Cardiac muscle cell (in vitro differentiated cells and primary cell): ENCODE measurements at regions not wholly inside any gene's neighbourhood (a gene's known extent, or its start where the extent isn't known, plus 50 kb on each side); places are given as distances from the start of the nearest gene placed in this dataset.

Source experiments
- DNase-seq, 2 donors: peaks; one replicate each; pipeline versions ENCODE4 v3.0.0 to v3.0.0-alpha.2; 2010 to 2017; ENCODE audit warnings: low read depth in 1 of 2, low spot score in 1 of 2
- H3K27ac ChIP-seq: fragments of 200-600 bp; sonication (generic); 2 replicates; pipeline ENCODE4 v1.5.1; 2016
- H3K27me3 ChIP-seq: fragments of 200-600 bp; sonication (generic); 2 replicates; pipeline ENCODE4 v1.6.0; 2016; ENCODE audit warnings: control low read depth
- H3K36me3 ChIP-seq: fragments of 200-600 bp; sonication (generic); 2 replicates; pipeline ENCODE4 v1.5.1; 2016; ENCODE audit warnings: control low read depth
- H3K4me1 ChIP-seq: fragments of 200-600 bp; sonication (generic); 2 replicates; pipeline ENCODE4 v1.8.1; 2017; ENCODE audit warnings: low read depth, mild to moderate bottlenecking, mixed run types
- H3K4me3 ChIP-seq: fragments of 200-600 bp; sonication (generic); 2 replicates; pipeline ENCODE4 v1.5.1; 2016; ENCODE audit warnings: mild to moderate bottlenecking
- H3K9me3 ChIP-seq: fragments of 200-600 bp; sonication (generic); 2 replicates; pipeline ENCODE4 v1.5.1; 2017; ENCODE audit warnings: low read depth, mild to moderate bottlenecking, control low read depth
- CTCF ChIP-seq: IDR thresholded peaks from 2 replicates; pipeline ENCODE4 v1.5.1; 2012; ENCODE audit warnings: low read depth, mild to moderate bottlenecking, low read length

- Histone ChIP-seq H3K27me3 (no peaks in the 10 kb centered on the region), H3K4me3 (no peak overlapping the region), H3K27ac (no peak overlapping the region), H3K36me3 (no peaks in the 10 kb centered on the region), H3K9me3 (no peaks in the 10 kb centered on the region), H3K4me1 (no peaks in the 10 kb centered on the region)
- DNase-seq, result peak in 1 of 2 donors; percentile 73
- no peak for TF ChIP-seq CTCF
Observed at GRCh38 chr1:50279622-50280330, 143.5 kb downstream of the DMRTA2 start.

GRCh38 chr1:50278961-50279360, 144.3 kb downstream of the DMRTA2 start:
- H3K27me3 ChIP-seq, result no peaks in the 10 kb centered on the region
- H3K4me3 ChIP-seq, result no peak overlapping the region
- H3K4me1 ChIP-seq, result no peaks in the 10 kb centered on the region
- H3K27ac ChIP-seq, result no peak overlapping the region
- no peaks in the 10 kb centered on the region for H3K9me3 ChIP-seq
- DNase-seq, result no peak
- H3K36me3 ChIP-seq, result no peaks in the 10 kb centered on the region
- TF ChIP-seq CTCF, result no peak

GRCh38 chr1:50278410-50278809, 144.8 kb downstream of the DMRTA2 start:
- H3K9me3 ChIP-seq, result no peaks in the 10 kb centered on the region
- no peaks in the 10 kb centered on the region for H3K4me1 ChIP-seq
- no peaks in the 10 kb centered on the region for H3K27me3 ChIP-seq
- no peaks in the 10 kb centered on the region for H3K36me3 ChIP-seq
- no peak overlapping the region for H3K27ac ChIP-seq
- no peak for TF ChIP-seq CTCF
- no peak for DNase-seq
- H3K4me3 ChIP-seq, result no peak overlapping the region

- TF ChIP-seq CTCF, result no peak
Observed at GRCh38 chr1:50275566-50275965, 147.7 kb downstream of the DMRTA2 start.

GRCh38 chr1:50272912-50273311, 150.3 kb downstream of the DMRTA2 start:
- TF ChIP-seq CTCF, result no peak
- H3K36me3 ChIP-seq, result no peaks in the 10 kb centered on the region
- H3K27ac ChIP-seq, result no peak overlapping the region
- DNase-seq, result no peak
- no peaks in the 10 kb centered on the region for H3K9me3 ChIP-seq
- no peak overlapping the region for H3K4me3 ChIP-seq
- H3K4me1 ChIP-seq, result no peaks in the 10 kb centered on the region
- no peaks in the 10 kb centered on the region for H3K27me3 ChIP-seq

More at GRCh38 chr1:50275566-50275965, 147.7 kb downstream of the DMRTA2 start:
- Histone ChIP-seq H3K27ac (no peak overlapping the region), H3K4me1 (no peaks in the 10 kb centered on the region), H3K9me3 (no peaks in the 10 kb centered on the region), H3K4me3 (no peak overlapping the region), H3K27me3 (no peaks in the 10 kb centered on the region), H3K36me3 (no peaks in the 10 kb centered on the region)
- DNase-seq, result no peak
